Gastroesophageal sphincter (tissue), 4 donors: ENCODE measurements at regions not wholly inside any gene's neighbourhood (a gene's known extent, or its start where the extent isn't known, plus 50 kb on each side); places are given as distances from the start of the nearest gene placed in this dataset.

ENCODE experiments used
- ATAC-seq: fragments of 150-250 bp; one replicate; pipeline ENCODE4 v1.9.1; 2016; ENCODE audit warnings: mild to moderate bottlenecking, moderate library complexity
- H3K27ac ChIP-seq, 4 donors: fragments of 200-600 bp; sonication (generic) in 3 of 4; 1 replicate in 3 of 4; 2 replicates in 1 of 4; pipeline ENCODE4 v1.5.1; 2016 to 2019
- H3K27me3 ChIP-seq: fragments of 200-600 bp; sonication (generic); one replicate; pipeline ENCODE4 v1.5.1; 2019
- H3K36me3 ChIP-seq, 2 donors: fragments of 200-600 bp; sonication (generic); one replicate each; pipeline ENCODE4 v1.5.1; 2019; ENCODE audit warnings: control low read depth in 1 of 2
- H3K4me1 ChIP-seq, 3 donors: fragments of 200-600 bp; sonication (generic); 1 replicate in 2 of 3; 2 replicates in 1 of 3; pipeline ENCODE4 v1.5.1; 2016 to 2019; ENCODE audit warnings: control low read depth in 2 of 3
- H3K4me3 ChIP-seq, 2 donors: fragments of 200-600 bp; sonication (generic); one replicate each; pipeline ENCODE4 v1.5.1; 2019; ENCODE audit warnings: mild to moderate bottlenecking in 1 of 2, moderate library complexity in 1 of 2
- H3K9me3 ChIP-seq, 3 donors: fragments of 200-600 bp; sonication (generic); one replicate each; pipeline ENCODE4 v1.5.1; 2017 to 2019; ENCODE audit warnings: control low read depth in 2 of 3
- EP300 ChIP-seq: sonication (generic); formaldehyde crosslinking; IDR thresholded peaks from one replicate; pipeline ENCODE4 v1.6.1; 2017; ENCODE audit warnings: antibody characterized with exemption, mild to moderate bottlenecking
- POLR2A ChIP-seq, 2 donors: fragments of 450-650 bp; IDR thresholded peaks; one replicate each; pipeline ENCODE4 v1.6.1; 2017; ENCODE audit warnings: antibody characterized with exemption in 2 of 2, mild to moderate bottlenecking in 2 of 2, moderate library complexity in 1 of 2
- POLR2AphosphoS5 ChIP-seq: sonication (generic); formaldehyde crosslinking; IDR thresholded peaks from one replicate; pipeline ENCODE4 v1.6.1; 2017; ENCODE audit warnings: antibody characterized with exemption
- WGBS, 2 donors: methylation state at CpG; one replicate each; pipeline ENCODE4 v1.1.5; 2018; ENCODE audit warnings: low coverage in 1 of 2; 5-methylcytosine and 5-hydroxymethylcytosine counted together
- TF ChIP-seq, protein P1 (sequence below), 4 experiments: fragments of 200-600 bp in 2 of 4; fragments of 450-650 bp in 2 of 4; sonication (generic) in 1 of 4; IDR thresholded peaks; one replicate each; pipeline ENCODE4 v1.5.1; 2017 to 2019; ENCODE audit warnings: antibody characterized with exemption in 4 of 4, mild to moderate bottlenecking in 2 of 4, moderate library complexity in 2 of 4

GRCh38 chr10:61125560-61126170 is 181.7 kb upstream of the RHOBTB1 start:
- ATAC-seq = no peak
- H3K36me3 ChIP-seq = no peaks in the 10 kb centered on the region
- H3K27me3 ChIP-seq = no peaks in the 10 kb centered on the region
- no peak overlapping the region for H3K4me3 ChIP-seq
- TF ChIP-seq POLR2AphosphoS5 (no peak), POLR2A (IDR thresholded peaks at IDR 0.05) (no peak), EP300 (no peak)
- TF ChIP-seq, protein P1, sequence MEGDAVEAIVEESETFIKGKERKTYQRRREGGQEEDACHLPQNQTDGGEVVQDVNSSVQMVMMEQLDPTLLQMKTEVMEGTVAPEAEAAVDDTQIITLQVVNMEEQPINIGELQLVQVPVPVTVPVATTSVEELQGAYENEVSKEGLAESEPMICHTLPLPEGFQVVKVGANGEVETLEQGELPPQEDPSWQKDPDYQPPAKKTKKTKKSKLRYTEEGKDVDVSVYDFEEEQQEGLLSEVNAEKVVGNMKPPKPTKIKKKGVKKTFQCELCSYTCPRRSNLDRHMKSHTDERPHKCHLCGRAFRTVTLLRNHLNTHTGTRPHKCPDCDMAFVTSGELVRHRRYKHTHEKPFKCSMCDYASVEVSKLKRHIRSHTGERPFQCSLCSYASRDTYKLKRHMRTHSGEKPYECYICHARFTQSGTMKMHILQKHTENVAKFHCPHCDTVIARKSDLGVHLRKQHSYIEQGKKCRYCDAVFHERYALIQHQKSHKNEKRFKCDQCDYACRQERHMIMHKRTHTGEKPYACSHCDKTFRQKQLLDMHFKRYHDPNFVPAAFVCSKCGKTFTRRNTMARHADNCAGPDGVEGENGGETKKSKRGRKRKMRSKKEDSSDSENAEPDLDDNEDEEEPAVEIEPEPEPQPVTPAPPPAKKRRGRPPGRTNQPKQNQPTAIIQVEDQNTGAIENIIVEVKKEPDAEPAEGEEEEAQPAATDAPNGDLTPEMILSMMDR (IDR thresholded peaks at IDR 0.05) = no peak
- 31 to 51% methylated on average over 3 of the region's 3 CpGs for WGBS, 2 donors
- no peaks in the 10 kb centered on the region for H3K9me3 ChIP-seq
- peaks cover 0 to 21% (median 4%) of the 10 kb centered on the region in 3 donors for H3K4me1 ChIP-seq
- H3K27ac ChIP-seq = no peak overlapping the region

GRCh38 chr10:61124756-61125530 is 181.0 kb upstream of the RHOBTB1 start:
- TF ChIP-seq POLR2AphosphoS5 = no peak
- no peak for TF ChIP-seq EP300
- TF ChIP-seq, protein P1 (IDR thresholded peaks at IDR 0.05) = no peak
- no peak for TF ChIP-seq POLR2A (IDR thresholded peaks at IDR 0.05)
- 63 to 81% methylated on average over 6 of the region's 6 CpGs for WGBS, 2 donors

GRCh38 chr10:61120805-61121204 is 176.8 kb upstream of the RHOBTB1 start:
- H3K4me3 ChIP-seq = no peak overlapping the region
- TF ChIP-seq EP300 (no peak), POLR2AphosphoS5 (no peak), POLR2A (IDR thresholded peaks at IDR 0.05) (no peak)
- TF ChIP-seq, protein P1 (IDR thresholded peaks at IDR 0.05) = no peak
- 92 to 93% methylated on average over 2 of the region's 2 CpGs for WGBS, 2 donors
- H3K4me1 ChIP-seq = peaks cover 0 to 9% (median 0%) of the 10 kb centered on the region in 3 donors
- no peak for ATAC-seq
- H3K36me3 ChIP-seq = no peaks in the 10 kb centered on the region
- no peak overlapping the region for H3K27ac ChIP-seq
- no peaks in the 10 kb centered on the region for H3K27me3 ChIP-seq
- H3K9me3 ChIP-seq = no peaks in the 10 kb centered on the region

More at GRCh38 chr10:61124756-61125530, 181.0 kb upstream of the RHOBTB1 start:
- ATAC-seq = no peak
- Histone ChIP-seq H3K27me3 (no peaks in the 10 kb centered on the region), H3K4me3 (no peak overlapping the region), H3K4me1 (peaks cover 0 to 14% (median 1%) of the 10 kb centered on the region in 3 donors), H3K36me3 (no peaks in the 10 kb centered on the region), H3K27ac (no peak overlapping the region), H3K9me3 (no peaks in the 10 kb centered on the region)

DNA sequence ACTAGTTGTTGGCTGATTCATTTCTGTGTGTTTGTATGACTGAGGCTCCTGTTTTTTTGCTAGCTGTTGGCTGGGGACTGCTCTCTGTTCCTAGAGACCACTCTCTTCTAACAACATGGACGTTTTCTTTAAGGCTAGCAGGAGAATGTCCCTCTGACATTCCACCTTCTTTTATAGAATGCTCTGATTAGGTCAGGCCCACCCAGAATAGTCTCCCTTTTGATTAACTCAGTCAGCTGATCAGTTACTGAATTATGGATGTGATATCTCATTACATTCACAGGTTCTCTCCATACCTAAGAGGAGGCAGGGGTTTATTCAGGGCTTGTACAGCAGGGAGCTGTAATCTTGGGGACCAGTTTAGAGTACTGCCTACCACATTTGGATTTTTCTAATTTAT is 175.6 kb upstream of the RHOBTB1 start:
- 33 to 43% methylated on average over 1 of the region's 1 CpG for WGBS, 2 donors
- ATAC-seq = no peak
- Histone ChIP-seq H3K27ac (no peak overlapping the region), H3K4me3 (no peak overlapping the region), H3K36me3 (no peaks in the 10 kb centered on the region), H3K27me3 (no peaks in the 10 kb centered on the region), H3K4me1 (no peaks in the 10 kb centered on the region), H3K9me3 (no peaks in the 10 kb centered on the region)
- TF ChIP-seq EP300 (no peak), POLR2AphosphoS5 (no peak), POLR2A (IDR thresholded peaks at IDR 0.05) (no peak)
- TF ChIP-seq, protein P1 (IDR thresholded peaks at IDR 0.05) = no peak

GRCh38 chr10:61115897-61116296 is 171.9 kb upstream of the RHOBTB1 start:
- Histone ChIP-seq H3K27ac (no peak overlapping the region), H3K4me3 (no peak overlapping the region), H3K9me3 (no peaks in the 10 kb centered on the region), H3K4me1 (no peaks in the 10 kb centered on the region), H3K27me3 (no peaks in the 10 kb centered on the region), H3K36me3 (no peaks in the 10 kb centered on the region)
- no peak for ATAC-seq
- TF ChIP-seq EP300 = no peak
- TF ChIP-seq POLR2AphosphoS5 = no peak
- TF ChIP-seq, protein P1 (IDR thresholded peaks at IDR 0.05) = no peak
